AG04450 (cell line): ENCODE measurements at regions not wholly inside any gene's neighbourhood (a gene's known extent, or its start where the extent isn't known, plus 50 kb on each side); places are given as distances from the start of the nearest gene placed in this dataset.

ENCODE experiments used
- CTCF ChIA-PET: fragments of 300-600, 350-600 bp; formaldehyde crosslinking; extraction: SDS; loops from one replicate; lab custom pipeline; 2022; ENCODE audit warnings: antibody characterized with exemption, inconsistent platforms; lab: Charles Lee
- POLR2A ChIA-PET: fragments of 350-600 bp; formaldehyde crosslinking; extraction: SDS; loops from one replicate; lab custom pipeline; 2021; ENCODE audit warnings: antibody characterized with exemption, inconsistent platforms; lab: Yijun Ruan, JAX
- DNase-seq: peaks from one replicate; pipeline ENCODE4 v3.0.0-alpha.2; 2011; ENCODE audit warnings: low read depth, low spot score
- H3K27ac ChIP-seq: one replicate; pipeline ENCODE4 v1.5.1; 2012; ENCODE audit warnings: low read depth, low read length, control low read depth
- H3K27me3 ChIP-seq: one replicate; pipeline ENCODE4 v1.6.0; 2012; ENCODE audit warnings: low read length; ENCODE audit not compliant: control insufficient read depth, insufficient read depth
- H3K4me3 ChIP-seq: 2 replicates; pipeline ENCODE4 v1.5.1; 2011; ENCODE audit warnings: mild to moderate bottlenecking, low read depth, low read length, control low read depth
- H3K9me3 ChIP-seq: 2 replicates; pipeline ENCODE4 v1.5.1; 2012; ENCODE audit warnings: low read length; ENCODE audit not compliant: control insufficient read depth, insufficient read depth
- TF ChIP-seq, protein P1 (sequence below): IDR thresholded peaks from 2 replicates; pipeline ENCODE4 v1.5.1; 2011; ENCODE audit warnings: low read depth, low read length, control low read depth, inconsistent platforms

DNA sequence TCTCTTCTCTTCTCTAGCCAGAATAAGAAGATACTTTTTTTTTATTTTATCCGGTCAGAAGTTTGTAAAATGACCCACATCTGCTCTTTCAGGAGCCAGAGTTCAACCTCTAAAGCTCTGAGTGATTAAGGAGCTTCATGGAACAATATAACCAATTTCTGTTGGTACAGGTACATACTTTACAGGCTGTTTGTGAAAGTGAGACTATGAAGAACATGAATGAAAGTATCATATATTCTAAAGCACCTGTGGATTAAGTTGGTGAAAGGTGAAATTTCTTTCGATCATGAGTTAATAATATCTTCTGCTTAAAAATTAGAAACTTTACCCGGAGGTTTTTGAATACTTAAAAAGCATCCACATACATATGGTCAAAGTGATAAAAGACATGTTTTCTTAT is 65.2 kb downstream of the DMRT2 start:
- DNase-seq, result no peak
- TF ChIP-seq, protein P1, sequence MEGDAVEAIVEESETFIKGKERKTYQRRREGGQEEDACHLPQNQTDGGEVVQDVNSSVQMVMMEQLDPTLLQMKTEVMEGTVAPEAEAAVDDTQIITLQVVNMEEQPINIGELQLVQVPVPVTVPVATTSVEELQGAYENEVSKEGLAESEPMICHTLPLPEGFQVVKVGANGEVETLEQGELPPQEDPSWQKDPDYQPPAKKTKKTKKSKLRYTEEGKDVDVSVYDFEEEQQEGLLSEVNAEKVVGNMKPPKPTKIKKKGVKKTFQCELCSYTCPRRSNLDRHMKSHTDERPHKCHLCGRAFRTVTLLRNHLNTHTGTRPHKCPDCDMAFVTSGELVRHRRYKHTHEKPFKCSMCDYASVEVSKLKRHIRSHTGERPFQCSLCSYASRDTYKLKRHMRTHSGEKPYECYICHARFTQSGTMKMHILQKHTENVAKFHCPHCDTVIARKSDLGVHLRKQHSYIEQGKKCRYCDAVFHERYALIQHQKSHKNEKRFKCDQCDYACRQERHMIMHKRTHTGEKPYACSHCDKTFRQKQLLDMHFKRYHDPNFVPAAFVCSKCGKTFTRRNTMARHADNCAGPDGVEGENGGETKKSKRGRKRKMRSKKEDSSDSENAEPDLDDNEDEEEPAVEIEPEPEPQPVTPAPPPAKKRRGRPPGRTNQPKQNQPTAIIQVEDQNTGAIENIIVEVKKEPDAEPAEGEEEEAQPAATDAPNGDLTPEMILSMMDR, result no peak
- POLR2A ChIA-PET, result no interaction called here
- H3K4me3 ChIP-seq, result no peak overlapping the region
- CTCF ChIA-PET, result no interaction called here
- no peak overlapping the region for H3K27ac ChIP-seq
- H3K27me3 ChIP-seq, result no peaks in the 10 kb centered on the region
- no peaks in the 10 kb centered on the region; the same call in 1 of the 2 replicates for H3K9me3 ChIP-seq

DNA sequence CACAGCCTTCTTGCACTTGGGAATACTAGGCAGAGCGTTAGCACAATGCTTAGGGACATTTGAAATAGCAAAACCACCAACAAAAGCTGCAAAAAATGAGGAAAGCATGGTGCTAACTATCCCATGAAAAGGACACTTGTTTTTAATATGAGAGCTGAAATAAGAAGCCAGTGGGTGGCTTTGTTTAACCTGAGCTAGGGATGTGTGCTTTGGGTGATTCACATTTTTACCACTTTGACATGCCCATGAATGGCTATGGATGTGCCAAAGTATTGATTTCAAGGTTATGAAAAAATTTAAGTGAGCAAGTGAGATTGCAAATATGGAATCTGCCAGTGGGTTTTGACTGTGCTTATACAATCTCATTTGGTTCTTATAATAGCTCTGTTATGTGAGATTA is 67.3 kb downstream of the DMRT2 start:
- Histone ChIP-seq H3K27ac (no peak overlapping the region), H3K9me3 (no peaks in the 10 kb centered on the region; the same call in 1 of the 2 replicates), H3K4me3 (no peak overlapping the region), H3K27me3 (no peaks in the 10 kb centered on the region)
- TF ChIP-seq, protein P1, result no peak
- no peak for DNase-seq
- ChIA-PET POLR2A (no interaction called here), CTCF (no interaction called here)

DNA sequence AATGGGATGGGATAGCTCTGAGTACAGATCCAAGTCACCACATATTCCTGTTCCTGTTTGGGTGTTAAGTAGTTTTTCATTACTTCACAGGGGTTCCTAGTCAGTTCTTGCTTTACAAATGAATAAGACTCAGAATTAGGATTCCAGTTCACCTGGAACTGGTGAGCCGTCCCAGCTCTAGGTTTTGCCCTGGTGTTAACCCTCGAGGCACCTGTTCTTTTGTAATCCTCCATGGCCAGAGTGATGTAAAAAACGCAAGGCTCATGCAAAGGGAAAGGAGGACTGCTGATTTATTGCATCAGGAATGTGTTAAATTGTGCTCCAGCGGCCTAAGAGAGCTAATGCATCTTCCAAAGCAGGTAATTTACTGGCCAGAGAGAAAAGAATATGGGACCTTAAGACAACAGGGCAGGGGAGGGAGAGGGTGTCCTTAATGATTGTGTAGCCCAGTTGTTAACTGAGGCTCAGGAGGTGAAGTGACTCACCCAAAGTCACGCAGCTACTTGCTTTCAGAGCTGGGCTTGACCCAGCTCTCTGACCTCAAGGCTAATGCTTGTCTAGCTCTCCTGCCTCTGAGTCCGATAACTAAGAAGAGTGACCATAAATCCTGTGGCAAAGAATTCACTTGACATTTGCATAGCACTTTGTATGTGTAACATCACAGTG is 70.5 kb downstream of the DMRT2 start:
- CTCF ChIA-PET, result no interaction called here
- H3K9me3 ChIP-seq, result no peaks in the 10 kb centered on the region; the same call in 1 of the 2 replicates
- TF ChIP-seq, protein P1, result no peak
- no peaks in the 10 kb centered on the region for H3K27me3 ChIP-seq
- H3K4me3 ChIP-seq, result no peak overlapping the region
- H3K27ac ChIP-seq, result no peak overlapping the region
- DNase-seq, result no peak
- POLR2A ChIA-PET, result no interaction called here

DNA sequence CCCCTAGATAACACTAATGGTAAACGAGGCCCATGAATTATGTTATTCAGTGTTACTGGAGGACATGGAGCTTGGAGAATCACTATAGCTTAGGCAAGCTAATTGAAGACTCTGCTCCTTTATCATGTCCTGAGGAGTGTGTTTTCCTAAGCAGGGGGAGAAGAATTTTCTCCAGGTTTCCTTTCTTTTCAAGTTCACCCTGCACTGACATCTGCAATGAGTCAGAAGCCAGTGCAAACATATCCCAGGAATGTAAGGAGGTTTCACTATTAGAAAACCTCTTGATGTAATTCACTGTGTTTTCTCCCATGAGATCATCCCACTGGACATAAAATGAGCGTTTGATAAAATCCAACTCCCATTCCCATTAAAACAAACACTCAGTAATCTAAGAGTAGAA is 75.6 kb downstream of the DMRT2 start:
- no peak for DNase-seq
- no peaks in the 10 kb centered on the region for H3K9me3 ChIP-seq
- ChIA-PET CTCF (no interaction called here), POLR2A (no interaction called here)
- H3K27me3 ChIP-seq, result no peaks in the 10 kb centered on the region
- TF ChIP-seq, protein P1, result no peak
- H3K4me3 ChIP-seq, result no peak overlapping the region
- H3K27ac ChIP-seq, result no peak overlapping the region

DNA sequence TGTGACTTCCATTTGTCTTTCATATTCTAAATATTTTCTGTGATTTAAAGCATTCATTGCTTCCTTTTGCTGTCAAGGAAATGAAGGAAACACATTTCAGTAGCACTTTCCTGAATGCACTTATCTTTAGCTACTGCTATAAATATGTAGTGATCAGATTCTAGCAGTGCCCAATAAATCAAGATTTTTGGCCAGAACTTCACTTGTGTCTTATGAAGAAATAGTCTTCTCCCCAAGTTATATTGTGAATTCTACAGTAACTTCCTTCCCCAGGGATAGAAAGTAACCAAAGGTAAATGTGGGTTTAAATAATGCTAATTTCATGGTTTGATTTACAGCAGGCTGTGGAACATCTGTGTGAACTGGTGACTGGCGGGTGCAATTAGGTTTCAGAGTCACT is 77.9 kb downstream of the DMRT2 start:
- TF ChIP-seq, protein P1, result no peak
- ChIA-PET POLR2A (no interaction called here), CTCF (no interaction called here)
- Histone ChIP-seq H3K27me3 (no peaks in the 10 kb centered on the region), H3K9me3 (no peaks in the 10 kb centered on the region), H3K27ac (no peak overlapping the region), H3K4me3 (no peak overlapping the region)
- no peak for DNase-seq
